IMR-90 (cell line): ENCODE measurements at regions not wholly inside any gene's neighbourhood (a gene's known extent, or its start where the extent isn't known, plus 50 kb on each side); places are given as distances from the start of the nearest gene placed in this dataset.

Experiments
- ATAC-seq: fragments of 200-7000 bp; cut with Tn5 transposase; 2 replicates; pipeline ENCODE4 v1.9.1; 2020; ENCODE audit warnings: low read depth, mild to moderate bottlenecking, moderate library complexity
- BruUV-seq: library from RNA; stranded (reverse); fragments of 400-500 nt; replicated peaks from 2 replicates; lab custom pipeline; 2021; lab: Mats Ljungman, UMichigan
- CTCF ChIA-PET: fragments of 300-600 bp; formaldehyde crosslinking; extraction: SDS; loops from one replicate; lab custom pipeline; 2021; ENCODE audit warnings: antibody characterized with exemption; lab: Yijun Ruan, JAX
- POLR2A ChIA-PET: fragments of 300-600 bp; sonication (Branson Sonifier 250); formaldehyde crosslinking; loops from one replicate; lab custom pipeline; 2022; ENCODE audit warnings: antibody characterized with exemption; ENCODE audit not compliant: unreplicated experiment; lab: Charles Lee
- DNase-seq: peaks from one replicate; pipeline ENCODE4 v3.0.0; 2013
- H2AFZ ChIP-seq: replicated peaks from 2 replicates; pipeline ENCODE3; 2013; ENCODE audit warnings: low read length, mild to moderate bottlenecking; ENCODE audit not compliant: poor library complexity
- H2AK5ac ChIP-seq: 2 replicates; pipeline ENCODE4 v1.6.1; 2013; ENCODE audit warnings: low read depth, low read length, inconsistent platforms
- H2AK9ac ChIP-seq: replicated peaks from 2 replicates; pipeline ENCODE3; 2013; ENCODE audit warnings: mild to moderate bottlenecking, low read depth, low read length, moderate library complexity; ENCODE audit not compliant: poor library complexity
- H2BK120ac ChIP-seq: 2 replicates; pipeline ENCODE4 v1.6.1; 2013; ENCODE audit warnings: low read depth, low read length, inconsistent platforms
- H2BK15ac ChIP-seq: 3 replicates; pipeline ENCODE4 v1.6.1; 2013; ENCODE audit warnings: low read depth, low read length, inconsistent platforms
- H2BK20ac ChIP-seq: 2 replicates; pipeline ENCODE4 v1.6.1; 2013; ENCODE audit warnings: low read depth, mild to moderate bottlenecking, inconsistent platforms, low read length, moderate library complexity
- H2BK5ac ChIP-seq: 2 replicates; pipeline ENCODE4 v1.6.1; 2013; ENCODE audit warnings: mild to moderate bottlenecking, low read depth, low read length, inconsistent platforms; ENCODE audit not compliant: poor library complexity, severe bottlenecking
- H3K14ac ChIP-seq: replicated peaks from 2 replicates; pipeline ENCODE4 v1.6.1; 2013; ENCODE audit warnings: low read depth, low read length, inconsistent platforms
- H3K18ac ChIP-seq: 2 replicates; pipeline ENCODE4 v1.6.1; 2013; ENCODE audit warnings: low read depth, low read length, control low read depth
- H3K23ac ChIP-seq: 2 replicates; pipeline ENCODE4 v1.6.1; 2013; ENCODE audit warnings: low read depth, low read length, inconsistent platforms
- H3K27ac ChIP-seq: 2 replicates; pipeline ENCODE4 v1.5.1; 2013; ENCODE audit warnings: mild to moderate bottlenecking, control low read depth, low read length; ENCODE audit not compliant: insufficient read depth
- H3K27me3 ChIP-seq: 2 replicates; pipeline ENCODE4 v1.6.1; 2013; ENCODE audit warnings: low read length; ENCODE audit not compliant: control insufficient read depth, insufficient read depth
- H3K36me3 ChIP-seq: 2 replicates; pipeline ENCODE4 v1.6.1; 2013; ENCODE audit warnings: low read length, mixed read lengths; ENCODE audit not compliant: control insufficient read depth, insufficient read depth
- H3K4ac ChIP-seq: 2 replicates; pipeline ENCODE4 v1.6.1; 2013; ENCODE audit warnings: low read depth, low read length, inconsistent platforms
- H3K4me1 ChIP-seq: 2 replicates; pipeline ENCODE4 v1.6.1; 2013; ENCODE audit warnings: low read length, mixed read lengths; ENCODE audit not compliant: control insufficient read depth, insufficient read depth
- H3K4me2 ChIP-seq: 2 replicates; pipeline ENCODE4 v1.6.1; 2013; ENCODE audit warnings: low read depth, mild to moderate bottlenecking, control low read depth, low read length, moderate library complexity
- H3K4me3 ChIP-seq: 2 replicates; pipeline ENCODE4 v1.5.1; 2013; ENCODE audit warnings: low read depth, mild to moderate bottlenecking, control low read depth, low read length, moderate library complexity; ENCODE audit not compliant: insufficient read depth
- H3K56ac ChIP-seq: 2 replicates; pipeline ENCODE4 v1.6.1; 2013; ENCODE audit warnings: low read length, inconsistent platforms; ENCODE audit not compliant: insufficient read depth; ENCODE audit errors: extremely low read depth
- H3K79me1 ChIP-seq, 2 experiments: 2 replicates each; pipeline ENCODE4 v1.6.1; 2013; ENCODE audit warnings: low read length in 2 of 2, inconsistent platforms in 1 of 2, low read depth in 1 of 2
- H3K9ac ChIP-seq: 2 replicates; pipeline ENCODE4 v1.6.1; 2013; ENCODE audit warnings: low read depth, low read length, control low read depth
- H3K9me1 ChIP-seq: 2 replicates; pipeline ENCODE4 v1.6.1; 2013; ENCODE audit warnings: low read length, inconsistent platforms; ENCODE audit not compliant: insufficient read depth
- H3K9me3 ChIP-seq: 2 replicates; pipeline ENCODE4 v1.6.1; 2013; ENCODE audit warnings: low read length; ENCODE audit not compliant: control insufficient read depth, insufficient read depth
- H4K20me1 ChIP-seq: 2 replicates; pipeline ENCODE4 v1.6.1; 2013; ENCODE audit warnings: low read length, inconsistent platforms; ENCODE audit not compliant: insufficient read depth
- H4K5ac ChIP-seq: 2 replicates; pipeline ENCODE4 v1.6.1; 2013; ENCODE audit warnings: mild to moderate bottlenecking, low read depth, low read length, control low read depth
- H4K8ac ChIP-seq, 2 experiments: 2 replicates each; pipeline ENCODE4 v1.6.1; 2013; ENCODE audit warnings: low read depth in 2 of 2, low read length in 2 of 2, control low read depth in 1 of 2, inconsistent platforms in 1 of 2
- H4K91ac ChIP-seq: 2 replicates; pipeline ENCODE4 v1.6.1; 2013; ENCODE audit warnings: low read depth, low read length, inconsistent platforms; ENCODE audit not compliant: insufficient read depth
- BHLHE40 ChIP-seq: fragments of 150-350 bp; IDR thresholded peaks from 2 replicates; pipeline ENCODE4 v1.6.1; 2016; ENCODE audit warnings: mild to moderate bottlenecking, low read depth, low read length
- CEBPB ChIP-seq: IDR thresholded peaks from 2 replicates; pipeline ENCODE4 v1.6.1; 2012; ENCODE audit warnings: low read depth, low read length, improper control_type of control experiment
- CHD1 ChIP-seq: IDR thresholded peaks from 2 replicates; pipeline ENCODE4 v1.6.1; 2012; ENCODE audit warnings: low read depth, low read length, improper control_type of control experiment
- CTCF ChIP-seq: conservative IDR thresholded peaks from 2 replicates; pipeline ENCODE4 v1.5.1; 2012; ENCODE audit warnings: mild to moderate bottlenecking, low read depth, low read length, improper control_type of control experiment
- ELK1 ChIP-seq: fragments of 150-350 bp; IDR thresholded peaks from 2 replicates; pipeline ENCODE4 v1.6.1; 2016; ENCODE audit warnings: low read depth, mild to moderate bottlenecking, low read length, moderate library complexity, borderline replicate concordance
- FOS ChIP-seq: fragments of 150-350 bp; IDR thresholded peaks from 2 replicates; pipeline ENCODE4 v1.6.1; 2016; ENCODE audit warnings: low read depth, low read length
- MXI1 ChIP-seq: IDR thresholded peaks from 2 replicates; pipeline ENCODE4 v1.6.1; 2012; ENCODE audit warnings: low read depth, mild to moderate bottlenecking, low read length, moderate library complexity, borderline replicate concordance
- RAD21 ChIP-seq: IDR thresholded peaks from 2 replicates; pipeline ENCODE4 v1.6.1; 2012; ENCODE audit warnings: low read length, improper control_type of control experiment
- RCOR1 ChIP-seq: IDR thresholded peaks from 2 replicates; pipeline ENCODE4 v1.6.1; 2012; ENCODE audit warnings: mild to moderate bottlenecking, low read length, improper control_type of control experiment; ENCODE audit not compliant: insufficient replicate concordance
- RFX5 ChIP-seq: IDR thresholded peaks from 2 replicates; pipeline ENCODE4 v1.8.0; 2012; ENCODE audit warnings: low read depth, mild to moderate bottlenecking, low read length, moderate library complexity
- dilution Hi-C: fragments of 300-500 bp; cut with HindIII; formaldehyde crosslinking; loops from one replicate; pipeline ENCODE4 v1.14.3; 2018; ENCODE audit warnings: low sequenced_read_pairs; ENCODE audit not compliant: unreplicated experiment
- in situ Hi-C: fragments of 300-500 bp; cut with MboI; formaldehyde crosslinking; loops from 3 replicates; pipeline ENCODE4 v1.14.3; 2019; ENCODE audit warnings: low sequenced_read_pairs, inconsistent platforms, mixed read lengths
- intact Hi-C: fragments of 100-400 bp; cut with micrococcal nuclease; formaldehyde crosslinking; loops from 2 replicates; pipeline ENCODE4 v1.10.0; 2022

- Histone ChIP-seq H2BK120ac (no peak overlapping the region), H2BK15ac (no peak overlapping the region), H3K9me1 (no peaks in the 10 kb centered on the region), H4K8ac (no peak overlapping the region), H3K9me3 (peaks cover 3% of the 10 kb centered on the region; the same call in 1 of the 2 replicates), H3K79me1 (no peaks in the 10 kb centered on the region), H4K91ac (no peak overlapping the region), H3K18ac (no peak overlapping the region), H3K56ac (no peak overlapping the region), H4K20me1 (no peaks in the 10 kb centered on the region), H4K5ac (no peak overlapping the region), H3K36me3 (no peaks in the 10 kb centered on the region), H3K4me3 (no peak overlapping the region), H3K4me1 (no peaks in the 10 kb centered on the region), H2AK5ac (no peak overlapping the region), H3K9ac (no peak overlapping the region), H3K27me3 (no peaks in the 10 kb centered on the region), H2BK5ac (no peak overlapping the region), H2AK9ac (no peak overlapping the region), H3K4ac (no peak overlapping the region), H3K14ac (no peak overlapping the region), H3K27ac (no peak overlapping the region), H2AFZ (no peak overlapping the region), H3K23ac (no peak overlapping the region), H3K4me2 (no peak overlapping the region), H2BK20ac (no peak overlapping the region)
- no TSS peak for BruUV-seq
- POLR2A ChIA-PET, result no interaction called here
- no peak for ATAC-seq
- no peak for DNase-seq
- in situ Hi-C loops, result no loop called here
- dilution Hi-C loops, result no loop called here
- CTCF ChIA-PET, result no interaction called here
- intact Hi-C loops, result no loop called here
- TF ChIP-seq BHLHE40, result no peak
- TF ChIP-seq CEBPB, result no peak
- no peak for TF ChIP-seq RCOR1
- no peak for TF ChIP-seq ELK1
- TF ChIP-seq CHD1, result no peak
- no peak for TF ChIP-seq RFX5
- no peak for TF ChIP-seq MXI1
- no peak for TF ChIP-seq FOS
- no peak for TF ChIP-seq CTCF
- TF ChIP-seq RAD21, result no peak
These were observed 1603.8 kb downstream of the CDH8 start for GRCh38 chr16:60432472-60432871.
